ENCODE measurements at regions not wholly inside any gene's neighbourhood (a gene's known extent, or its start where the extent isn't known, plus 50 kb on each side); places are given as distances from the start of the nearest gene placed in this dataset.

GRCh38 chr7:148939128-148939755, 55.2 kb upstream of the EZH2 start:
- TF ChIP-seq GATA2 (IDR thresholded peaks at IDR 0.05; ENCODE audit: low read depth, low read length) (no peak), GATA3 (IDR thresholded peaks at IDR 0.05; ENCODE audit: low read depth, low read length) (no peak)
